Lower leg skin (tissue), 4 donors: ENCODE measurements at regions not wholly inside any gene's neighbourhood (a gene's known extent, or its start where the extent isn't known, plus 50 kb on each side); places are given as distances from the start of the nearest gene placed in this dataset.
"Not testable (repeated sequence)": the region's sequence is repeated elsewhere in the genome, so short reads cannot be mapped to it uniquely, and the experiment has no call there.

Source experiments
- DNase-seq, 2 donors: peaks; one replicate each; pipeline ENCODE4 v3.0.0-alpha.2; 2019; ENCODE audit warnings: low spot score in 2 of 2
- H3K4me3 ChIP-seq: fragments of 200-600 bp; sonication (generic); 2 replicates; pipeline ENCODE4 v1.5.1; 2017; ENCODE audit warnings: mild to moderate bottlenecking, low read depth; ENCODE audit not compliant: poor library complexity, severe bottlenecking
- POLR2A ChIP-seq, 2 donors: fragments of 450-650 bp; IDR thresholded peaks; one replicate each; pipeline ENCODE4 v1.6.1; 2016 to 2017; ENCODE audit warnings: antibody characterized with exemption in 2 of 2, mild to moderate bottlenecking in 1 of 2, moderate library complexity in 1 of 2
- WGBS, 2 donors: methylation state at CpG; one replicate each; pipeline ENCODE4 v1.1.5; 2018; 5-methylcytosine and 5-hydroxymethylcytosine counted together
- intact Hi-C: fragments of 100-400 bp; cut with DNase I; formaldehyde crosslinking; loops from one replicate; pipeline ENCODE4 v1.15.0; 2023; ENCODE audit warnings: low total_unique reads
- TF ChIP-seq, protein P1 (sequence below), 3 donors: fragments of 450-650 bp; IDR thresholded peaks; one replicate each; pipeline ENCODE4 v1.5.1; 2016; ENCODE audit warnings: antibody characterized with exemption in 3 of 3, mild to moderate bottlenecking in 3 of 3, moderate library complexity in 2 of 3

DNA sequence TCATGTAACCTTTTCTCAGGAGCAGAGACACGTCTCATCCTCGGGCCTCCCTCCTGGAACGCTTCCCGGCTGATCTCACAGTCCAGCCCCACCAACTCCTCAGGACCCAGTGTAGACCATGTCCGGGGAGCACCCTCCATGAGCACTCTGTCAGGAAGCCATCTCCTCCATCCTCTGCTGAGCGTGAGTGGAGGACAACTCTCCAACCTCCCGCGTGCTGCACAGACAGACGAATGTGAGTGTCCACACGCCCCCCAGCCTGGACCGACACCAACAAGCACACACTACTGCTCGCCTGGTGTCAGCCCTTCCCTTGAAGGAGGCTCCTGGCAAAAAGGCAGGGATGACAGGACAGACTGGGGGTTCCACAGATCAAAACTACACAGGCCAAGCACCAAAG is 86.6 kb downstream of the SHANK2 start:
- TF ChIP-seq POLR2A (IDR thresholded peaks at IDR 0.05): no peak
- TF ChIP-seq, protein P1, sequence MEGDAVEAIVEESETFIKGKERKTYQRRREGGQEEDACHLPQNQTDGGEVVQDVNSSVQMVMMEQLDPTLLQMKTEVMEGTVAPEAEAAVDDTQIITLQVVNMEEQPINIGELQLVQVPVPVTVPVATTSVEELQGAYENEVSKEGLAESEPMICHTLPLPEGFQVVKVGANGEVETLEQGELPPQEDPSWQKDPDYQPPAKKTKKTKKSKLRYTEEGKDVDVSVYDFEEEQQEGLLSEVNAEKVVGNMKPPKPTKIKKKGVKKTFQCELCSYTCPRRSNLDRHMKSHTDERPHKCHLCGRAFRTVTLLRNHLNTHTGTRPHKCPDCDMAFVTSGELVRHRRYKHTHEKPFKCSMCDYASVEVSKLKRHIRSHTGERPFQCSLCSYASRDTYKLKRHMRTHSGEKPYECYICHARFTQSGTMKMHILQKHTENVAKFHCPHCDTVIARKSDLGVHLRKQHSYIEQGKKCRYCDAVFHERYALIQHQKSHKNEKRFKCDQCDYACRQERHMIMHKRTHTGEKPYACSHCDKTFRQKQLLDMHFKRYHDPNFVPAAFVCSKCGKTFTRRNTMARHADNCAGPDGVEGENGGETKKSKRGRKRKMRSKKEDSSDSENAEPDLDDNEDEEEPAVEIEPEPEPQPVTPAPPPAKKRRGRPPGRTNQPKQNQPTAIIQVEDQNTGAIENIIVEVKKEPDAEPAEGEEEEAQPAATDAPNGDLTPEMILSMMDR (IDR thresholded peaks at IDR 0.05): no peak
- no peak overlapping the region for H3K4me3 ChIP-seq
- WGBS, 2 donors: 79 to 88% methylated on average over 12 of the region's 12 CpGs
- intact Hi-C loops: no loop called here
- DNase-seq: peak in 1 of 2 donors; percentile 42

DNA sequence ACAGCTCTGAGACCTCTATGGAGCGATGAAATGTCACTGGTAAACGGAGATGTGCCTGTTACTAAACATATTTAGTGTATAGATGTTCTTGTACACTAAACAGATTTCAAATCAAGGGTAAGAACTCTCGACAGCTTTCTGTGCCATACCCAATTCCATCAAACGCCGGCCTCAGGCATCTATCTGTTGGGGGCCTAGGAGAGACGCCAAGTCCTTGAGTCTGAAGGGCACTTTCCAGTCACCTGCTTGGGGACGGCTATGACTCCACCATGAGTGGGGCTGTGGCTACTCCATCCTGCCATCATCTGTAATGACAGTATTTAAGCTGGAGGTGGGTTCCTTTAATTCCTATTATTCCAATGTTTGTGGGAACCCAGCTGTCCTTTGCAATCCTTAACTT is 87.8 kb downstream of the SHANK2 start:
- peak in 1 of 2 donors; percentile 36 for DNase-seq
- intact Hi-C loops: no loop called here
- no peak overlapping the region for H3K4me3 ChIP-seq
- 87 to 88% methylated on average over 7 of the region's 7 CpGs for WGBS, 2 donors
- TF ChIP-seq POLR2A (IDR thresholded peaks at IDR 0.05): no peak
- TF ChIP-seq, protein P1 (IDR thresholded peaks at IDR 0.05): no peak

DNA sequence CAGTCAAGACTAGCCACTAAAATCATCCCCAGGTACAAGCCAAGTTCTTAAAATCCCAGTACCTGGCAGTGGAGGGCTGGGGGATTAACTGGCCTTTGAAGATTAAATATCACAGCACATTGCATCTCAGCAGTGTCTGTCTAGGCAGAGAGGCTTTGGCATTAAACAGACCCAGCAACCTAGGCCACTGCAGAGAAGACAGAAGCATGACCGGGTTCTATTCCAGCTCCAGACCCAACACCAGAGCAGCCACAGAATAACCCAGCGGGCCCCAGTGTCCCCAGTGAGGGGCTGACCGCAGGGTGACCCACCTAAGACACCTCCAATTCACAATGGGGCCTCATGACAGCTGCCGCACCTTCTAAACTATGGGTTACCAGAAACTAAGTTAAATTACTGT is 88.2 kb downstream of the SHANK2 start:
- peak in 1 of 2 donors; percentile 73 for DNase-seq
- TF ChIP-seq, protein P1 (IDR thresholded peaks at IDR 0.05): no peak
- no peak for TF ChIP-seq POLR2A (IDR thresholded peaks at IDR 0.05)
- H3K4me3 ChIP-seq: no peak overlapping the region
- WGBS, 2 donors: 84 to 85% methylated on average over 4 of the region's 4 CpGs
- intact Hi-C loops: no loop called here

DNA sequence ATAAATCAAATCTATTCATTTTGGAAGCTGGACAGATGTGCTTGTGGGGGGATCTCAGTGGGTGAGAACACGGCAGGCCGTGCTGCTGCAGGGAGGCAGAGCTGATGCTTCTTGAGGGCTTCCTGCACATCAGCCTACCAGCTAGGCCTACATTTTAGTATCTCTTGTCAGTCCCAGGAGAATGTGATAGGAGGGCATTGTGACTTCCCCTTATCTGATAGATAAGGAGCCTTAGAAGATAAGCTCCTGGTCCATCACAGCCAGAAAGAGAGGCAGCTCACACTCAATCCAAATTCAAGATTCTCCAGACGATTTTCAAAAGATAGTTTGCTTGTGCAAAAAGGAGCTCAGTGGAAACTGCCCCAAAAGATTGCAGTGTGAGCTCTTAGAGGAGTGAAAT is 89.0 kb downstream of the SHANK2 start:
- 69 to 70% methylated on average over 3 of the region's 3 CpGs for WGBS, 2 donors
- DNase-seq: no peak

DNA sequence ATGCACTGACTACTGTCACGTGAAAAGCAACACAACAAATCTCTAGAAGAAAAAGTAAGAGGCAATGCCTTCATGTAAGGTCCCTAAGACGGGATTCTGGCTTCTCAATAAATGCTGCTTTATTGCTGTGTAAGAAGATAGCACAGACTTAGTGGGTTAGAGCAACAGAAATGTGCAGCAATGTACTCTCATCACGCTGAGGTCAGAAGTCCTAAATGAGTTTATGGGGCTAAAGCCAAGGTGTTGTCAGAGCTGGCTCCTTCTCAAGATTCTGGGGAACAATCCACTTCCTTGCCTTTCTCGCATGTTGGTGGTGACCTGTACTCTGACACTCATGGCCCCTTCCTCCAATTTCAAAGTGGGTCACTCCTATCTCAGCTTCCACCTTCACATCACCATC is 93.4 kb downstream of the SHANK2 start:
- peak in 1 of 2 donors; percentile 28 for DNase-seq
- intact Hi-C loops: no loop called here
- no peak overlapping the region for H3K4me3 ChIP-seq
- TF ChIP-seq POLR2A (IDR thresholded peaks at IDR 0.05): no peak
- TF ChIP-seq, protein P1 (IDR thresholded peaks at IDR 0.05): no peak
- 78 to 79% methylated on average over 4 of the region's 4 CpGs for WGBS, 2 donors

More for the DNA sequence above, 89.0 kb downstream of the SHANK2 start:
- intact Hi-C loops: no loop called here
- TF ChIP-seq POLR2A (IDR thresholded peaks at IDR 0.05): no peak
- TF ChIP-seq, protein P1 (IDR thresholded peaks at IDR 0.05): no peak
- H3K4me3 ChIP-seq: no peak overlapping the region

DNA sequence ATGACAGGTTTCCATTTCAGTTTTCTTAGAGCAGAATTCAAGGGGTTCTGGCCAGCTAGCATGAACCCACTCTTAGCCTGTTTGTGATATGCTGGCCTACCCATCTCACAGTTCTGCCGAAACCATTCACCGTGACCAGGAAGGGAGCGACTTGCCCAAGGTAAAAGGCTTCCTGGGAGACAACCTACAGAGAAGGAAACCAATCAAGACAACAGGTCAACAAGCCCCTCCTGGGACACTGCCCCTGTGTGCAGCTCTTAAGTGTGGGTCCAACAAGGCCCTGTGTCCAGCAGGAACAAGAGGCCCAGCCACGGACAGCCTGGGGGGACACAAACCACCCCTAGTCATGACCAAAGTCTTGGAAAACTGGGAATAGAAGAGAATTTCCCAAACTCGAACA is 94.7 kb downstream of the SHANK2 start:
- WGBS, 2 donors: 84 to 92% methylated on average over 5 of the region's 5 CpGs
- H3K4me3 ChIP-seq, intact Hi-C loops: not testable (repeated sequence)
- peak in 1 of 2 donors; percentile 76 for DNase-seq
